ENCODE measurements at regions not wholly inside any gene's neighbourhood (a gene's known extent, or its start where the extent isn't known, plus 50 kb on each side); places are given as distances from the start of the nearest gene placed in this dataset.

- TF ChIP-seq CTCF (IDR thresholded peaks at IDR 0.05) = no peak
Measured at GRCh38 chr15:98288091-98288590, 327.6 kb downstream of the ARRDC4 start.

GRCh38 chr15:98289747-98290146, 329.2 kb downstream of the ARRDC4 start:
- TF ChIP-seq CTCF (IDR thresholded peaks at IDR 0.05) = no peak

- peak; percentile 88 for TF ChIP-seq CTCF (IDR thresholded peaks at IDR 0.05)
Measured at GRCh38 chr15:98292442-98293240, 332.1 kb downstream of the ARRDC4 start.

- TF ChIP-seq CTCF (IDR thresholded peaks at IDR 0.05) = no peak
Measured at GRCh38 chr15:98294126-98294525, 333.6 kb downstream of the ARRDC4 start.

GRCh38 chr15:98296653-98297052, 336.1 kb downstream of the ARRDC4 start:
- TF ChIP-seq CTCF (IDR thresholded peaks at IDR 0.05) = no peak

- TF ChIP-seq CTCF (IDR thresholded peaks at IDR 0.05) = no peak
Measured at GRCh38 chr15:98304371-98304770, 343.9 kb downstream of the ARRDC4 start.

- TF ChIP-seq CTCF (IDR thresholded peaks at IDR 0.05) = no peak
Measured at GRCh38 chr15:98308117-98308516, 340.2 kb upstream of the IGF1R start.
